ENCODE measurements at regions not wholly inside any gene's neighbourhood (a gene's known extent, or its start where the extent isn't known, plus 50 kb on each side); places are given as distances from the start of the nearest gene placed in this dataset.

DNA sequence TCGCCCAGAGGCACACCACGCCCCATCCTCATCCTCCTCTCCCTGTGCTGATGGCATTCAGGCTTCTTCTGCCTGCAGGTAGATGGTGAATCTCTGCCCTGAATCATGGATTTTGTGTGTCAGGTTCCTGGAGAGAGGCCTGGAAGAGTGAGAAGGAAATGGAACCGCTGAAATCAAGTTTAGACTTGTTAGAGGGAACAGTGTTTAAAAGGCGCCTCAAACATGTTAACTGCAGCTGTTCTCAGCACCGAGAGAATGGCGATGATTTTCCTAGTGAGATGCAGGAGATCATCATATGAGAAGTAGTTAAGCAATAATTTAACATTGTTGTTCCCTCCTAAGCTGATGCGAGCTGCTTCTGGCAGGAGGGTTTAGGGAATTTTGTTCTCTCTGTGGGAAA lies 744.4 kb upstream of the EEF2KMT start:
- no peak overlapping the region for H3K27ac ChIP-seq (ENCODE audit: low read length)
- no peak overlapping the region for H3K9ac ChIP-seq (ENCODE audit: low read length)
- no peaks in the 10 kb centered on the region for H3K36me3 ChIP-seq (ENCODE audit: low read depth, low read length)
- no peaks in the 10 kb centered on the region for H3F3A ChIP-seq (ENCODE audit: low read length, unreplicated experiment)
- ATAC-seq, result no peak
- no peak for DNase-seq
- CTCF ChIA-PET, result no interaction called here
- no peak overlapping the region for H3K4me3 ChIP-seq (ENCODE audit: low read length)
- H4K20me1 ChIP-seq (ENCODE audit: low read length), result no peaks in the 10 kb centered on the region
- no peak overlapping the region for H3K4me2 ChIP-seq (ENCODE audit: low read length)
- no peaks in the 10 kb centered on the region for H3K79me2 ChIP-seq (ENCODE audit: low read length)
- POLR2A ChIA-PET (ENCODE audit: unreplicated experiment), result no interaction called here
- H2AFZ ChIP-seq (ENCODE audit: low read length), result no peak overlapping the region
- TF ChIP-seq EZH2 (IDR thresholded peaks at IDR 0.05; ENCODE audit: low read length, unreplicated experiment) (no peak), EZH2phosphoT487 (IDR thresholded peaks at IDR 0.05; ENCODE audit: borderline replicate concordance, low read length) (no peak)
- TF ChIP-seq, protein P1, sequence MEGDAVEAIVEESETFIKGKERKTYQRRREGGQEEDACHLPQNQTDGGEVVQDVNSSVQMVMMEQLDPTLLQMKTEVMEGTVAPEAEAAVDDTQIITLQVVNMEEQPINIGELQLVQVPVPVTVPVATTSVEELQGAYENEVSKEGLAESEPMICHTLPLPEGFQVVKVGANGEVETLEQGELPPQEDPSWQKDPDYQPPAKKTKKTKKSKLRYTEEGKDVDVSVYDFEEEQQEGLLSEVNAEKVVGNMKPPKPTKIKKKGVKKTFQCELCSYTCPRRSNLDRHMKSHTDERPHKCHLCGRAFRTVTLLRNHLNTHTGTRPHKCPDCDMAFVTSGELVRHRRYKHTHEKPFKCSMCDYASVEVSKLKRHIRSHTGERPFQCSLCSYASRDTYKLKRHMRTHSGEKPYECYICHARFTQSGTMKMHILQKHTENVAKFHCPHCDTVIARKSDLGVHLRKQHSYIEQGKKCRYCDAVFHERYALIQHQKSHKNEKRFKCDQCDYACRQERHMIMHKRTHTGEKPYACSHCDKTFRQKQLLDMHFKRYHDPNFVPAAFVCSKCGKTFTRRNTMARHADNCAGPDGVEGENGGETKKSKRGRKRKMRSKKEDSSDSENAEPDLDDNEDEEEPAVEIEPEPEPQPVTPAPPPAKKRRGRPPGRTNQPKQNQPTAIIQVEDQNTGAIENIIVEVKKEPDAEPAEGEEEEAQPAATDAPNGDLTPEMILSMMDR (conservative IDR thresholded peaks at IDR 0.05; ENCODE audit: low read depth, low read length), result no peak
- no peaks in the 10 kb centered on the region for H3K27me3 ChIP-seq (ENCODE audit: low read length)
- no TSS peak for BruUV-seq (replicated peaks)
- intact Hi-C loops (cut with micrococcal nuclease), result no loop called here
- H3K9me3 ChIP-seq (ENCODE audit: low read length), result no peaks in the 10 kb centered on the region
- H3K4me1 ChIP-seq (ENCODE audit: insufficient read depth, low read length), result no peaks in the 10 kb centered on the region
- H3K9me2 ChIP-seq (replicated peaks; ENCODE audit: low read length), result no peaks in the 10 kb centered on the region

DNA sequence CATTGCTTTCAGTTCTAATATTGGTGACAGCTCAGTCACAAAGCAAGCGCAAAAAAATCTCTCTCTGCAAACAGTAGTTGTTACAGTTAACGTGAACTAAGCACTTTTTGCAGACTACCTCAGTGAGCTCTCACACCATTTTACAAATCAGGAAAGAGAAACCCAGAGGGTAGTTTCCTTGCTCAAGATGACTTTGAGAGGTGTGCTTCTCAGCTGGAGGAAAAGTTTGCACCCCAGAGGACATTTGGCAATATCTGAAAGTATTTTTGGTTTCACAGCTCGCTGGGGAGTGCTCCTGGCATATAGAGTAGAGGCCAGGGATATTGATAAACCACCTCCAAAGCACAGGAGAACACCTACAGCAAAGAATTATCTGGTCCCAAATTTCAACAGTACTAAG lies 741.1 kb upstream of the EEF2KMT start:
- no peaks in the 10 kb centered on the region for H3K36me3 ChIP-seq (ENCODE audit: low read depth, low read length)
- H3K9ac ChIP-seq (ENCODE audit: low read length), result no peak overlapping the region
- ChIA-PET CTCF (no interaction called here), POLR2A (ENCODE audit: unreplicated experiment) (no interaction called here)
- H3K27me3 ChIP-seq (ENCODE audit: low read length), result no peaks in the 10 kb centered on the region
- intact Hi-C loops (cut with micrococcal nuclease), result no loop called here
- no peak overlapping the region for H3K4me2 ChIP-seq (ENCODE audit: low read length)
- no peaks in the 10 kb centered on the region for H4K20me1 ChIP-seq (ENCODE audit: low read length)
- ATAC-seq (no peak), DNase-seq (no peak)
- H3K9me3 ChIP-seq (ENCODE audit: low read length), result no peaks in the 10 kb centered on the region
- no TSS peak for BruUV-seq (replicated peaks)
- H3K4me1 ChIP-seq (ENCODE audit: insufficient read depth, low read length), result no peaks in the 10 kb centered on the region
- no peaks in the 10 kb centered on the region for H3K79me2 ChIP-seq (ENCODE audit: low read length)
- TF ChIP-seq EZH2 (IDR thresholded peaks at IDR 0.05; ENCODE audit: low read length, unreplicated experiment), result no peak
- TF ChIP-seq, protein P1 (conservative IDR thresholded peaks at IDR 0.05; ENCODE audit: low read depth, low read length), result no peak
- no peak for TF ChIP-seq EZH2phosphoT487 (IDR thresholded peaks at IDR 0.05; ENCODE audit: borderline replicate concordance, low read length)
- no peaks in the 10 kb centered on the region for H3F3A ChIP-seq (ENCODE audit: low read length, unreplicated experiment)
- no peak overlapping the region for H3K27ac ChIP-seq (ENCODE audit: low read length)
- H3K9me2 ChIP-seq (replicated peaks; ENCODE audit: low read length), result no peaks in the 10 kb centered on the region
- H3K4me3 ChIP-seq (ENCODE audit: low read length), result no peak overlapping the region
- no peak overlapping the region for H2AFZ ChIP-seq (ENCODE audit: low read length)

DNA sequence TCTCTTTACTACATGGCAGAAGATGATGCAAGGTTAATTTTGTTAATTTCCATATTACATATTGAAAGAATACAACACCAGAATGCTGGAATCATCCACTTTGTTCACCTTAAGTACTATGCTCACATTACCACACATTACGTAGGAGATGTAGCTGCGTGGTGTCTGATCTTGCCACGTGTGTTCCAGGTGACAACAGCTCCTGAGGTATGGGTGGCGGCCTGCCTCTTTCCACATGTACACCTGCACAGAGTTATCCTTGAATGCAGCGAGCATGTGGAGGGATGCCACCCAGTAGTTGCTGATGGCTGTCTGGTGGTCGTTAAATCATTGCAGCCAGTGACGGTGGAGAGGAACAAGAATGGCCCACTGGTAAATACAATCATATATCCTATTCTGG lies 740.5 kb upstream of the EEF2KMT start:
- Histone ChIP-seq H3K79me2 (ENCODE audit: low read length) (no peaks in the 10 kb centered on the region), H2AFZ (ENCODE audit: low read length) (no peak overlapping the region), H3K4me1 (ENCODE audit: insufficient read depth, low read length) (no peaks in the 10 kb centered on the region), H3K4me3 (ENCODE audit: low read length) (no peak overlapping the region), H3K4me2 (ENCODE audit: low read length) (no peak overlapping the region), H4K20me1 (ENCODE audit: low read length) (no peaks in the 10 kb centered on the region), H3K36me3 (ENCODE audit: low read depth, low read length) (no peaks in the 10 kb centered on the region), H3F3A (ENCODE audit: low read length, unreplicated experiment) (no peaks in the 10 kb centered on the region), H3K9ac (ENCODE audit: low read length) (no peak overlapping the region), H3K9me2 (replicated peaks; ENCODE audit: low read length) (no peaks in the 10 kb centered on the region), H3K9me3 (ENCODE audit: low read length) (no peaks in the 10 kb centered on the region), H3K27me3 (ENCODE audit: low read length) (no peaks in the 10 kb centered on the region), H3K27ac (ENCODE audit: low read length) (no peak overlapping the region)
- intact Hi-C loops (cut with micrococcal nuclease), result no loop called here
- CTCF ChIA-PET, result no interaction called here
- POLR2A ChIA-PET (ENCODE audit: unreplicated experiment), result no interaction called here
- no TSS peak for BruUV-seq (replicated peaks)
- DNase-seq (no peak), ATAC-seq (no peak)
- TF ChIP-seq EZH2 (IDR thresholded peaks at IDR 0.05; ENCODE audit: low read length, unreplicated experiment) (no peak), EZH2phosphoT487 (IDR thresholded peaks at IDR 0.05; ENCODE audit: borderline replicate concordance, low read length) (no peak)
- TF ChIP-seq, protein P1 (conservative IDR thresholded peaks at IDR 0.05; ENCODE audit: low read depth, low read length), result no peak
